ENCODE measurements at regions not wholly inside any gene's neighbourhood (a gene's known extent, or its start where the extent isn't known, plus 50 kb on each side); places are given as distances from the start of the nearest gene placed in this dataset.

- H3K79me2 ChIP-seq (ENCODE audit: control insufficient read depth, insufficient read depth, low read length) = no peaks in the 10 kb centered on the region
- H2AFZ ChIP-seq (ENCODE audit: control insufficient read depth, low read length) = no peak overlapping the region
- DNase-seq (ENCODE audit: low read depth, low spot score) (no peak), FAIRE-seq (no peak)
- peaks cover 10% of the 10 kb centered on the region for H3K4me1 ChIP-seq (ENCODE audit: control insufficient read depth, extremely low read depth, insufficient read depth, low read length)
- no peak overlapping the region for H3K4me3 ChIP-seq (ENCODE audit: control insufficient read depth in 2 of 3, extremely low read depth in 1 of 3, insufficient read depth in 2 of 3, low read depth in 1 of 3, low read length in 3 of 3)
- H3K27me3 ChIP-seq (ENCODE audit: control insufficient read depth, extremely low read depth, insufficient read depth, low read length) = no peaks in the 10 kb centered on the region
- no peaks in the 10 kb centered on the region for H3K36me3 ChIP-seq (ENCODE audit: control insufficient read depth in 2 of 2, extremely low read depth in 1 of 2, insufficient read depth in 2 of 2, low read length in 2 of 2)
- no peak for TF ChIP-seq EZH2 (IDR thresholded peaks at IDR 0.05; ENCODE audit: low read length)
- TF ChIP-seq CTCF (optimal IDR thresholded peaks at IDR 0.05 in 1 of 3, IDR thresholded peaks at IDR 0.05 in 1 of 3, conservative IDR thresholded peaks at IDR 0.05 in 1 of 3; ENCODE audit: extremely low read depth in 1 of 3, insufficient read depth in 2 of 3, low read length in 3 of 3) = no peak
- H3K9me1 ChIP-seq (ENCODE audit: control insufficient read depth, extremely low read depth, insufficient read depth, low read length) = no peaks in the 10 kb centered on the region
- no peaks in the 10 kb centered on the region for H4K20me1 ChIP-seq (ENCODE audit: control insufficient read depth, extremely low read depth, insufficient read depth, low read length)
- no peak overlapping the region for H3K4me2 ChIP-seq (ENCODE audit: control insufficient read depth, extremely low read depth, insufficient read depth, low read depth, low read length)
- no peak overlapping the region for H3K9ac ChIP-seq (ENCODE audit: control insufficient read depth, extremely low read depth, insufficient read depth, low read length)
- no peak overlapping the region for H3K27ac ChIP-seq (ENCODE audit: control insufficient read depth, insufficient read depth, low read length)
- H3K9me3 ChIP-seq (ENCODE audit: control insufficient read depth, low read depth, low read length) = no peaks in the 10 kb centered on the region
- dilution Hi-C loops (cut with MboI; ENCODE audit: extremely low pct_ligation_motif_present, low sequenced_read_pairs) = no loop called here
Observed at GRCh38 chr3:40973141-40973540, 226.2 kb upstream of the CTNNB1 start.

- Histone ChIP-seq H4K20me1 (ENCODE audit: control insufficient read depth, extremely low read depth, insufficient read depth, low read length) (no peaks in the 10 kb centered on the region), H3K4me2 (ENCODE audit: control insufficient read depth, extremely low read depth, insufficient read depth, low read depth, low read length) (no peak overlapping the region), H3K4me1 (ENCODE audit: control insufficient read depth, extremely low read depth, insufficient read depth, low read length) (peaks cover 7% of the 10 kb centered on the region), H3K4me3 (ENCODE audit: control insufficient read depth in 2 of 3, extremely low read depth in 1 of 3, insufficient read depth in 2 of 3, low read depth in 1 of 3, low read length in 3 of 3) (no peak overlapping the region), H3K79me2 (ENCODE audit: control insufficient read depth, insufficient read depth, low read length) (no peaks in the 10 kb centered on the region), H2AFZ (ENCODE audit: control insufficient read depth, low read length) (no peak overlapping the region), H3K27ac (ENCODE audit: control insufficient read depth, insufficient read depth, low read length) (no peak overlapping the region), H3K36me3 (ENCODE audit: control insufficient read depth in 2 of 2, extremely low read depth in 1 of 2, insufficient read depth in 2 of 2, low read length in 2 of 2) (no peaks in the 10 kb centered on the region), H3K9me1 (ENCODE audit: control insufficient read depth, extremely low read depth, insufficient read depth, low read length) (no peaks in the 10 kb centered on the region), H3K27me3 (ENCODE audit: control insufficient read depth, extremely low read depth, insufficient read depth, low read length) (no peaks in the 10 kb centered on the region), H3K9me3 (ENCODE audit: control insufficient read depth, low read depth, low read length) (no peaks in the 10 kb centered on the region), H3K9ac (ENCODE audit: control insufficient read depth, extremely low read depth, insufficient read depth, low read length) (no peak overlapping the region)
- FAIRE-seq (no peak), DNase-seq (ENCODE audit: low read depth, low spot score) (no peak)
- TF ChIP-seq EZH2 (IDR thresholded peaks at IDR 0.05; ENCODE audit: low read length) = no peak
- TF ChIP-seq CTCF (optimal IDR thresholded peaks at IDR 0.05 in 1 of 3, IDR thresholded peaks at IDR 0.05 in 1 of 3, conservative IDR thresholded peaks at IDR 0.05 in 1 of 3; ENCODE audit: extremely low read depth in 1 of 3, insufficient read depth in 2 of 3, low read length in 3 of 3) = no peak
- dilution Hi-C loops (cut with MboI; ENCODE audit: extremely low pct_ligation_motif_present, low sequenced_read_pairs) = no loop called here
Observed at GRCh38 chr3:40975711-40976121, 223.6 kb upstream of the CTNNB1 start.

Data from keratinocyte (primary cell).